ENCODE measurements at regions not wholly inside any gene's neighbourhood (a gene's known extent, or its start where the extent isn't known, plus 50 kb on each side); places are given as distances from the start of the nearest gene placed in this dataset.

DNA sequence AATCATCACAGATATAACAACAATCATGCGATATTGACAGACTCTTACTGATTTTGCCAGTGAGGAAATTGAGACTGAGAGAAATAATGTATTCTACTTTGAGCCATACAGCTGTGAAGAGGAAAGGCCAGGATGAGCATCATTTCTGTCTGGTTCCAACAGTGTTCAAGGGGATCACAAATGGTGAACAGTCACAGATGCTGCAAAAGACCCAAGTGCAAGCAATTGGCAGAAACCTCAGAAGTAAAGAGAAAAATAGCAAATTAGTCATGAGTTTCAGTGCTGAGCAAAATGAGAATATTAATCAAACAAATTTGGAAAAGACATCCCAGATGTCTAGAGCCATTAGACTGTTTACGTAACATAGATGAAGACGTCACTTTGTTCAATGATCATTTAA is 114.1 kb downstream of the RAB38 start:
- Histone ChIP-seq H2AFZ (ENCODE audit: low read length) (no peak overlapping the region), H3K4me3 (replicated peaks in 1 of 4; ENCODE audit: control extremely low read depth in 1 of 4, insufficient read depth in 1 of 4, low read depth in 3 of 4, low read length in 4 of 4) (no peak overlapping the region), H3K4me1 (ENCODE audit: control insufficient read depth, extremely low read depth, insufficient read depth, low read length) (no peaks in the 10 kb centered on the region), H4K20me1 (ENCODE audit: control insufficient read depth, extremely low read depth, insufficient read depth, low read length) (no peaks in the 10 kb centered on the region), H3K9me3 (ENCODE audit: control insufficient read depth, insufficient read depth, low read depth, low read length) (no peaks in the 10 kb centered on the region), H3K9ac (ENCODE audit: insufficient read depth, low read length) (no peak overlapping the region), H3K4me2 (ENCODE audit: extremely low read depth, insufficient read depth, low read length) (no peak overlapping the region), H3K36me3 (ENCODE audit: control insufficient read depth, insufficient read depth, low read length) (no peaks in the 10 kb centered on the region), H3K79me2 (ENCODE audit: control insufficient read depth, insufficient read depth, low read length) (no peaks in the 10 kb centered on the region), H3K27ac (ENCODE audit: insufficient read depth, low read length) (no peak overlapping the region), H3K27me3 (ENCODE audit: control insufficient read depth, insufficient read depth, low read length) (no peaks in the 10 kb centered on the region)
- no peak for DNase-seq (ENCODE audit: low read depth in 2 of 2)
- TF ChIP-seq, protein P1, sequence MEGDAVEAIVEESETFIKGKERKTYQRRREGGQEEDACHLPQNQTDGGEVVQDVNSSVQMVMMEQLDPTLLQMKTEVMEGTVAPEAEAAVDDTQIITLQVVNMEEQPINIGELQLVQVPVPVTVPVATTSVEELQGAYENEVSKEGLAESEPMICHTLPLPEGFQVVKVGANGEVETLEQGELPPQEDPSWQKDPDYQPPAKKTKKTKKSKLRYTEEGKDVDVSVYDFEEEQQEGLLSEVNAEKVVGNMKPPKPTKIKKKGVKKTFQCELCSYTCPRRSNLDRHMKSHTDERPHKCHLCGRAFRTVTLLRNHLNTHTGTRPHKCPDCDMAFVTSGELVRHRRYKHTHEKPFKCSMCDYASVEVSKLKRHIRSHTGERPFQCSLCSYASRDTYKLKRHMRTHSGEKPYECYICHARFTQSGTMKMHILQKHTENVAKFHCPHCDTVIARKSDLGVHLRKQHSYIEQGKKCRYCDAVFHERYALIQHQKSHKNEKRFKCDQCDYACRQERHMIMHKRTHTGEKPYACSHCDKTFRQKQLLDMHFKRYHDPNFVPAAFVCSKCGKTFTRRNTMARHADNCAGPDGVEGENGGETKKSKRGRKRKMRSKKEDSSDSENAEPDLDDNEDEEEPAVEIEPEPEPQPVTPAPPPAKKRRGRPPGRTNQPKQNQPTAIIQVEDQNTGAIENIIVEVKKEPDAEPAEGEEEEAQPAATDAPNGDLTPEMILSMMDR (conservative IDR thresholded peaks at IDR 0.05 in 1 of 2, IDR thresholded peaks at IDR 0.05 in 1 of 2; ENCODE audit: low read depth in 1 of 2, low read length in 2 of 2) = no peak
- no peak for TF ChIP-seq EZH2 (IDR thresholded peaks at IDR 0.05; ENCODE audit: low read length, missing control alignments)

DNA sequence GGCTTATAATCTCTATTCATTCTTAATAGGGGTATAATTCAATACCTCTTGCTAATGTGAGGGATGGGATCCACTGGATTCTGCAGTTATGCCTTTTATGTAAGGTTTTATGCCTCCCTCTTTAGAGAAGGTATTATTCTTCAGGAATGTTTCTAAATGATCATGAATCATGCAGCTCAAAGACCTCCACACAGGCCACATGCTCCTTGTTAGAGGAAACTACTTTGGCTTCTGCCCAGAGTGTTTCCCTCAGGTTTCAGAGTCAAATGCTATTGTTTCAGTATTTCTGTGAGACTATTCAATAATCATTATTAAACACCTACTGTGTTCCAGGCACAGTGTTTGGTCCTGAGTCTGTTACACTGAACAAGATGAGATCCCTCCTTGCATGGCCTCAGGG is 115.9 kb downstream of the RAB38 start:
- Histone ChIP-seq H3K4me1 (ENCODE audit: control insufficient read depth, extremely low read depth, insufficient read depth, low read length) (no peaks in the 10 kb centered on the region), H3K4me2 (ENCODE audit: extremely low read depth, insufficient read depth, low read length) (no peak overlapping the region), H3K9ac (ENCODE audit: insufficient read depth, low read length) (no peak overlapping the region), H3K27ac (ENCODE audit: insufficient read depth, low read length) (no peak overlapping the region), H3K4me3 (replicated peaks in 1 of 4; ENCODE audit: control extremely low read depth in 1 of 4, insufficient read depth in 1 of 4, low read depth in 3 of 4, low read length in 4 of 4) (no peak overlapping the region), H3K79me2 (ENCODE audit: control insufficient read depth, insufficient read depth, low read length) (no peaks in the 10 kb centered on the region), H2AFZ (ENCODE audit: low read length) (no peak overlapping the region), H4K20me1 (ENCODE audit: control insufficient read depth, extremely low read depth, insufficient read depth, low read length) (no peaks in the 10 kb centered on the region), H3K27me3 (ENCODE audit: control insufficient read depth, insufficient read depth, low read length) (no peaks in the 10 kb centered on the region), H3K9me3 (ENCODE audit: control insufficient read depth, insufficient read depth, low read depth, low read length) (no peaks in the 10 kb centered on the region), H3K36me3 (ENCODE audit: control insufficient read depth, insufficient read depth, low read length) (no peaks in the 10 kb centered on the region)
- DNase-seq (ENCODE audit: low read depth in 2 of 2) = peak in 1 of 2 donors; percentile 70
- TF ChIP-seq EZH2 (IDR thresholded peaks at IDR 0.05; ENCODE audit: low read length, missing control alignments) = no peak
- TF ChIP-seq, protein P1 (conservative IDR thresholded peaks at IDR 0.05 in 1 of 2, IDR thresholded peaks at IDR 0.05 in 1 of 2; ENCODE audit: low read depth in 1 of 2, low read length in 2 of 2) = no peak

DNA sequence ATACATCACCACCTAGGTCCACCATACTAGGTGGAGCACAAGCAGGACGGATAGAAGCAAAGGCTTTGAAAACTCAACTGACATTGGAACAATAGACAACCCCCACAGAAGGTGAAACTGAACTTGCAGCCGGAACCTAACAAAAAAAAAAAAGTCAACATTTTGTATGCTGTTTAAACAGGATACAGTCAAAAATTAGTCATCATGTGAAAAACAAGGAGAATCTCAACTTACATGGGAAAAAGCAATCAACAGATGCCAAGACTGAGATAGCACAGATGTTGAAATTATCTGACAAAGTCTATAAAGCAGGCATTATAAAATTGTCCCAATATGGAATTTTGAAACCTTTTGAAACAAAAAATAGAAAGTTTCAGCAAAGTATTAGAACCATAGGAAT is 123.8 kb downstream of the RAB38 start:
- DNase-seq (ENCODE audit: low read depth in 2 of 2) = peak; percentile 16 to 48
- no peak overlapping the region for H3K4me2 ChIP-seq (ENCODE audit: extremely low read depth, insufficient read depth, low read length)
- H3K27me3 ChIP-seq (ENCODE audit: control insufficient read depth, insufficient read depth, low read length) = no peaks in the 10 kb centered on the region
- H3K9me3 ChIP-seq (ENCODE audit: control insufficient read depth, insufficient read depth, low read depth, low read length) = no peaks in the 10 kb centered on the region
- H3K27ac ChIP-seq (ENCODE audit: insufficient read depth, low read length) = no peak overlapping the region
- TF ChIP-seq, protein P1 (conservative IDR thresholded peaks at IDR 0.05 in 1 of 2, IDR thresholded peaks at IDR 0.05 in 1 of 2; ENCODE audit: low read depth in 1 of 2, low read length in 2 of 2) = no peak
- no peak for TF ChIP-seq EZH2 (IDR thresholded peaks at IDR 0.05; ENCODE audit: low read length, missing control alignments)
- no peak overlapping the region for H2AFZ ChIP-seq (ENCODE audit: low read length)
- no peak overlapping the region for H3K9ac ChIP-seq (ENCODE audit: insufficient read depth, low read length)
- no peaks in the 10 kb centered on the region for H3K79me2 ChIP-seq (ENCODE audit: control insufficient read depth, insufficient read depth, low read length)
- no peaks in the 10 kb centered on the region for H4K20me1 ChIP-seq (ENCODE audit: control insufficient read depth, extremely low read depth, insufficient read depth, low read length)
- H3K4me1 ChIP-seq (ENCODE audit: control insufficient read depth, extremely low read depth, insufficient read depth, low read length) = no peaks in the 10 kb centered on the region
- no peak overlapping the region for H3K4me3 ChIP-seq (replicated peaks in 1 of 4; ENCODE audit: control extremely low read depth in 1 of 4, insufficient read depth in 1 of 4, low read depth in 3 of 4, low read length in 4 of 4)
- H3K36me3 ChIP-seq (ENCODE audit: control insufficient read depth, insufficient read depth, low read length) = no peaks in the 10 kb centered on the region
